ENCODE measurements at regions not wholly inside any gene's neighbourhood (a gene's known extent, or its start where the extent isn't known, plus 50 kb on each side); places are given as distances from the start of the nearest gene placed in this dataset.

- no peak for FAIRE-seq
- H3K27ac ChIP-seq = no peak overlapping the region
- peaks cover 3% of the 10 kb centered on the region; the same call in 2 of the 3 replicates for H3K9me3 ChIP-seq
- 20% methylated on average over 8 of the region's 8 CpGs for WGBS (ENCODE audit: missing lambda C conversion rate)
- ChIA-PET CTCF (no interaction called here), POLR2A (no interaction called here)
- H3K4me3 ChIP-seq = no peak overlapping the region
- no peak for ATAC-seq
- TF ChIP-seq CBX2 (IDR thresholded peaks at IDR 0.05; ENCODE audit: borderline replicate concordance, low read depth) = no peak
- TF ChIP-seq SMC3 (IDR thresholded peaks at IDR 0.05) = no peak
- no peak for TF ChIP-seq EHF (CRISPR knock-in tag; IDR thresholded peaks at IDR 0.05)
- no peak for TF ChIP-seq ZSCAN20 (CRISPR knock-in tag; IDR thresholded peaks at IDR 0.05)
- TF ChIP-seq, protein P1, sequence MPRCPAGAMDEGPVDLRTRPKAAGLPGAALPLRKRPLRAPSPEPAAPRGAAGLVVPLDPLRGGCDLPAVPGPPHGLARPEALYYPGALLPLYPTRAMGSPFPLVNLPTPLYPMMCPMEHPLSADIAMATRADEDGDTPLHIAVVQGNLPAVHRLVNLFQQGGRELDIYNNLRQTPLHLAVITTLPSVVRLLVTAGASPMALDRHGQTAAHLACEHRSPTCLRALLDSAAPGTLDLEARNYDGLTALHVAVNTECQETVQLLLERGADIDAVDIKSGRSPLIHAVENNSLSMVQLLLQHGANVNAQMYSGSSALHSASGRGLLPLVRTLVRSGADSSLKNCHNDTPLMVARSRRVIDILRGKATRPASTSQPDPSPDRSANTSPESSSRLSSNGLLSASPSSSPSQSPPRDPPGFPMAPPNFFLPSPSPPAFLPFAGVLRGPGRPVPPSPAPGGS (IDR thresholded peaks at IDR 0.05) = no peak
- TF ChIP-seq CBX8 (IDR thresholded peaks at IDR 0.05) = no peak
- no peak for TF ChIP-seq HOXB13 (CRISPR knock-in tag; IDR thresholded peaks at IDR 0.05; ENCODE audit: low read depth)
- no peak for TF ChIP-seq RFX5 (IDR thresholded peaks at IDR 0.05)
- TF ChIP-seq CHD2 (IDR thresholded peaks at IDR 0.05; ENCODE audit: low read length, partially characterized antibody) = no peak
- TF ChIP-seq EP300 (IDR thresholded peaks at IDR 0.05) = no peak
- TF ChIP-seq ELK1 (IDR thresholded peaks at IDR 0.05; ENCODE audit: low read depth, low read length) = no peak
- TF ChIP-seq HES2 (IDR thresholded peaks at IDR 0.05) = no peak
- no peak for TF ChIP-seq KDM1A (IDR thresholded peaks at IDR 0.05; ENCODE audit: low read depth)
- no peak for TF ChIP-seq NR3C1 (IDR thresholded peaks at IDR 0.05)
- no peaks in the 10 kb centered on the region for H3K4me1 ChIP-seq
- no peak for DNase-seq (ENCODE audit: low read depth in 1 of 2, low spot score in 1 of 2)
- H3K4me2 ChIP-seq = no peak overlapping the region
Measured at GRCh38 chr2:13986119-13986720, 646.3 kb upstream of the LRATD1 start.

- H3K9me3 ChIP-seq = peaks cover 6% of the 10 kb centered on the region; the same call in 2 of the 3 replicates
- no peak for ATAC-seq
- FAIRE-seq = no peak
- ChIA-PET CTCF (interaction anchor here (0.6 kb wide), 1 partner anchor 20 kb away, joined by 3 read pairs; no protein-coding TSS in a partner anchor), POLR2A (no interaction called here)
- TF ChIP-seq CEBPB (IDR thresholded peaks at IDR 0.05) = no peak
- TF ChIP-seq, protein P2, sequence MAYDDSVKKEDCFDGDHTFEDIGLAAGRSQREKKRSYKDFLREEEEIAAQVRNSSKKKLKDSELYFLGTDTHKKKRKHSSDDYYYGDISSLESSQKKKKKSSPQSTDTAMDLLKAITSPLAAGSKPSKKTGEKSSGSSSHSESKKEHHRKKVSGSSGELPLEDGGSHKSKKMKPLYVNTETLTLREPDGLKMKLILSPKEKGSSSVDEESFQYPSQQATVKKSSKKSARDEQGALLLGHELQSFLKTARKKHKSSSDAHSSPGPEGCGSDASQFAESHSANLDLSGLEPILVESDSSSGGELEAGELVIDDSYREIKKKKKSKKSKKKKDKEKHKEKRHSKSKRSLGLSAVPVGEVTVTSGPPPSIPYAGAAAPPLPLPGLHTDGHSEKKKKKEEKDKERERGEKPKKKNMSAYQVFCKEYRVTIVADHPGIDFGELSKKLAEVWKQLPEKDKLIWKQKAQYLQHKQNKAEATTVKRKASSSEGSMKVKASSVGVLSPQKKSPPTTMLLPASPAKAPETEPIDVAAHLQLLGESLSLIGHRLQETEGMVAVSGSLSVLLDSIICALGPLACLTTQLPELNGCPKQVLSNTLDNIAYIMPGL (CRISPR knock-in tag; IDR thresholded peaks at IDR 0.05; ENCODE audit: borderline replicate concordance) = no peak
- no peak for TF ChIP-seq FOSL2 (IDR thresholded peaks at IDR 0.05)
- TF ChIP-seq FOSL2 (CRISPR knock-in tag; IDR thresholded peaks at IDR 0.05) = no peak
- no peak for TF ChIP-seq EP300 (IDR thresholded peaks at IDR 0.05)
- TF ChIP-seq POLR2A (IDR thresholded peaks at IDR 0.05; ENCODE audit: low read length) = no peak
- no peak for TF ChIP-seq NR3C1 (IDR thresholded peaks at IDR 0.05)
- TF ChIP-seq PHF8 (IDR thresholded peaks at IDR 0.05; ENCODE audit: borderline replicate concordance, low read depth) = no peak
- no peak for TF ChIP-seq HOXB13 (CRISPR knock-in tag; IDR thresholded peaks at IDR 0.05; ENCODE audit: low read depth)
- no peak for TF ChIP-seq CHD4 (IDR thresholded peaks at IDR 0.05; ENCODE audit: borderline replicate concordance)
- TF ChIP-seq RAD21 (conservative IDR thresholded peaks at IDR 0.05 in 1 of 2, IDR thresholded peaks at IDR 0.05 in 1 of 2) = no peak
- TF ChIP-seq SREBF2 (IDR thresholded peaks at IDR 0.05) = no peak
- no peak for TF ChIP-seq CHD2 (IDR thresholded peaks at IDR 0.05; ENCODE audit: low read length, partially characterized antibody)
- no peak for TF ChIP-seq RCOR1 (IDR thresholded peaks at IDR 0.05; ENCODE audit: low read depth, low read length)
- no peak for TF ChIP-seq ZSCAN20 (CRISPR knock-in tag; IDR thresholded peaks at IDR 0.05)
- TF ChIP-seq HDAC2 (IDR thresholded peaks at IDR 0.05) = no peak
- no peak for TF ChIP-seq FOSB (CRISPR knock-in tag; IDR thresholded peaks at IDR 0.05)
- TF ChIP-seq CTCF (IDR thresholded peaks at IDR 0.05) = no peak
- TF ChIP-seq MAFK (IDR thresholded peaks at IDR 0.05; ENCODE audit: partially characterized antibody) = no peak
- no peak for TF ChIP-seq ATOH8 (CRISPR knock-in tag; IDR thresholded peaks at IDR 0.05; ENCODE audit: low read depth)
- H3K4me2 ChIP-seq = no peak overlapping the region
- no peak overlapping the region for H3K4me3 ChIP-seq
- DNase-seq (ENCODE audit: low read depth in 1 of 2, low spot score in 1 of 2) = no peak
- no peaks in the 10 kb centered on the region for H3K4me1 ChIP-seq
- H3K27ac ChIP-seq = no peak overlapping the region
Measured at GRCh38 chr2:13996527-13996926, 636.0 kb upstream of the LRATD1 start.

All from A549 (cell line).